ENCODE measurements at regions not wholly inside any gene's neighbourhood (a gene's known extent, or its start where the extent isn't known, plus 50 kb on each side); places are given as distances from the start of the nearest gene placed in this dataset.

- Histone ChIP-seq H4K20me1 (ENCODE audit: insufficient read depth) (no peaks in the 10 kb centered on the region), H3K4me3 (ENCODE audit: low read depth in 2 of 2, low read length in 1 of 2) (no peak overlapping the region), H3K4me2 (no peak overlapping the region), H3K36me3 (replicated peaks in 1 of 2; ENCODE audit: control insufficient read depth in 1 of 2, insufficient read depth in 2 of 2, low read length in 1 of 2) (no peaks in the 10 kb centered on the region), H3F3A (replicated peaks; ENCODE audit: insufficient read depth) (peaks cover 31% of the 10 kb centered on the region), H3K9ac (no peak overlapping the region), H3K4me1 (ENCODE audit: control insufficient read depth in 1 of 2, insufficient read depth in 2 of 2, low read depth in 1 of 2, low read length in 1 of 2) (peaks cover 0 to 21% of the 10 kb centered on the region in 2 experiments), H3K27ac (ENCODE audit: low read depth in 2 of 2, low read length in 1 of 2) (no peak overlapping the region), H3K9me3 (no peaks in the 10 kb centered on the region), H3K27me3 (ENCODE audit: insufficient read depth) (no peaks in the 10 kb centered on the region), H3K9me2 (no peaks in the 10 kb centered on the region), H2AFZ (ENCODE audit: low read depth) (no peak overlapping the region), H3K79me2 (ENCODE audit: insufficient read depth) (peaks cover 16% of the 10 kb centered on the region)
- CTCF ChIA-PET: interaction anchor here (0.6 kb wide), 1 partner anchor 128 kb away, joined by 3 read pairs; no protein-coding TSS in a partner anchor
- WGBS (ENCODE audit: low lambda C conversion rate): 92% methylated on average over 4 of the region's 4 CpGs
- TF ChIP-seq FOXJ3 (CRISPR knock-in tag; IDR thresholded peaks at IDR 0.05) (no peak), SMC3 (IDR thresholded peaks at IDR 0.05; ENCODE audit: low read depth, low read length) (no peak), EZH2phosphoT487 (IDR thresholded peaks at IDR 0.05; ENCODE audit: borderline replicate concordance, low read depth) (no peak)
- POLR2A ChIA-PET: no interaction called here
- no peak for DNase-seq
Observed at GRCh38 chr13:107447591-107447990, 767.7 kb downstream of the LIG4 start.

GRCh38 chr13:107441279-107441678, 774.1 kb downstream of the LIG4 start:
- Histone ChIP-seq H3K4me2 (0 out of 2 replicates have a peak overlapping the region, but pooled peaks have one; percentile 13), H3K79me2 (ENCODE audit: insufficient read depth) (peaks cover 6% of the 10 kb centered on the region; the same call in 1 of the 2 replicates), H3K27ac (ENCODE audit: low read depth in 2 of 2, low read length in 1 of 2) (peak overlapping the region in 1 of 2 experiments; percentile 54; a peak in 2 of 4 replicates), H3K9ac (no peak overlapping the region), H3K4me1 (ENCODE audit: control insufficient read depth in 1 of 2, insufficient read depth in 2 of 2, low read depth in 1 of 2, low read length in 1 of 2) (no peaks in the 10 kb centered on the region; a peak in 2 of 4 replicates), H3K9me3 (no peaks in the 10 kb centered on the region), H2AFZ (ENCODE audit: low read depth) (no peak overlapping the region), H3K27me3 (ENCODE audit: insufficient read depth) (no peaks in the 10 kb centered on the region), H3K9me2 (no peaks in the 10 kb centered on the region), H3K4me3 (ENCODE audit: low read depth in 2 of 2, low read length in 1 of 2) (no peak overlapping the region), H3K36me3 (replicated peaks in 1 of 2; ENCODE audit: control insufficient read depth in 1 of 2, insufficient read depth in 2 of 2, low read length in 1 of 2) (no peaks in the 10 kb centered on the region), H4K20me1 (ENCODE audit: insufficient read depth) (no peaks in the 10 kb centered on the region), H3F3A (replicated peaks; ENCODE audit: insufficient read depth) (peaks cover 9% of the 10 kb centered on the region)
- CTCF ChIA-PET: no interaction called here
- DNase-seq: no peak
- WGBS (ENCODE audit: low lambda C conversion rate): 58% methylated on average over 3 of the region's 3 CpGs
- POLR2A ChIA-PET: no interaction called here
- TF ChIP-seq NFIC (IDR thresholded peaks at IDR 0.05; ENCODE audit: borderline replicate concordance) (no peak), EP300 (IDR thresholded peaks at IDR 0.05; ENCODE audit: borderline replicate concordance in 1 of 2, low read depth in 1 of 2, low read length in 1 of 2) (peak in 1 of 2 experiments; percentile 11; a peak in 1 of 4 replicates), NRF1 (IDR thresholded peaks at IDR 0.05; ENCODE audit: low read depth, low read length) (no peak), USF1 (IDR thresholded peaks at IDR 0.05; ENCODE audit: borderline replicate concordance, low read depth) (no peak), REST (IDR thresholded peaks at IDR 0.05; ENCODE audit: low read depth, low read length) (no peak), TEAD4 (IDR thresholded peaks at IDR 0.05; ENCODE audit: borderline replicate concordance, insufficient read depth) (no peak), TCF12 (IDR thresholded peaks at IDR 0.05) (no peak), JUND (IDR thresholded peaks at IDR 0.05) (peak; percentile 43; the same call in 1 of the 2 replicates), MXI1 (IDR thresholded peaks at IDR 0.05; ENCODE audit: low read depth, low read length) (no peak), MEF2A (IDR thresholded peaks at IDR 0.05; ENCODE audit: borderline replicate concordance, low read depth) (0 out of 2 replicates have a peak, but pooled peaks have one; percentile 11), RXRA (IDR thresholded peaks at IDR 0.05; ENCODE audit: borderline replicate concordance, low read depth) (no peak), YY1 (IDR thresholded peaks at IDR 0.05; ENCODE audit: low read depth) (no peak), CTCF (IDR thresholded peaks at IDR 0.05) (no peak), FOSL2 (IDR thresholded peaks at IDR 0.05; ENCODE audit: borderline replicate concordance, low read depth) (peak; percentile 64; the same call in 1 of the 2 replicates), PBX3 (IDR thresholded peaks at IDR 0.05) (0 out of 2 replicates have a peak, but pooled peaks have one; percentile 13)
